OCI-M2 (cell line): ENCODE measurements at regions not wholly inside any gene's neighbourhood (a gene's known extent, or its start where the extent isn't known, plus 50 kb on each side); places are given as distances from the start of the nearest gene placed in this dataset.
"Not testable (repeated sequence)": the region's sequence is repeated elsewhere in the genome, so short reads cannot be mapped to it uniquely, and the experiment has no call there.

Source experiments
- DNase-seq: peaks from one replicate; lab custom pipeline; 2025; ENCODE audit not compliant: unreplicated experiment; lab: John Stamatoyannopoulos, UW

- DNase-seq = no peak
These were observed 136.7 kb upstream of the LRIG3 start for GRCh38 chr12:59056966-59057365.

- no peak for DNase-seq
These were observed 135.0 kb upstream of the LRIG3 start for GRCh38 chr12:59055204-59055860.

GRCh38 chr12:59053266-59053899 lies 133.1 kb upstream of the LRIG3 start:
- not testable (repeated sequence) for DNase-seq

GRCh38 chr12:59046763-59047534 lies 126.6 kb upstream of the LRIG3 start:
- DNase-seq = no peak

- DNase-seq = no peak
These were observed 124.5 kb upstream of the LRIG3 start for GRCh38 chr12:59044791-59045190.

GRCh38 chr12:59041241-59042121 lies 121.2 kb upstream of the LRIG3 start:
- no peak for DNase-seq

- DNase-seq = no peak
These were observed 120.4 kb upstream of the LRIG3 start for GRCh38 chr12:59040656-59041055.

GRCh38 chr12:59040043-59040442 lies 119.7 kb upstream of the LRIG3 start:
- no peak for DNase-seq

- no peak for DNase-seq
These were observed 118.7 kb upstream of the LRIG3 start for GRCh38 chr12:59039005-59039404.

- DNase-seq = no peak
These were observed 116.9 kb upstream of the LRIG3 start for GRCh38 chr12:59036973-59037762.

GRCh38 chr12:59036347-59036746 lies 116.0 kb upstream of the LRIG3 start:
- no peak for DNase-seq

GRCh38 chr12:59031313-59031712 lies 111.0 kb upstream of the LRIG3 start:
- no peak for DNase-seq

GRCh38 chr12:59030415-59030814 lies 110.1 kb upstream of the LRIG3 start:
- DNase-seq = no peak

- DNase-seq = no peak
These were observed 106.9 kb upstream of the LRIG3 start for GRCh38 chr12:59027199-59027598.

GRCh38 chr12:59023861-59024424 lies 103.6 kb upstream of the LRIG3 start:
- DNase-seq = no peak

GRCh38 chr12:59020073-59020946 lies 100.0 kb upstream of the LRIG3 start:
- DNase-seq = no peak

GRCh38 chr12:59014885-59015284 lies 94.6 kb upstream of the LRIG3 start:
- DNase-seq = no peak

- DNase-seq = no peak
These were observed 90.6 kb upstream of the LRIG3 start for GRCh38 chr12:59010941-59011340.

GRCh38 chr12:59010118-59010517 lies 89.8 kb upstream of the LRIG3 start:
- no peak for DNase-seq
